Tibial nerve (tissue), 4 donors: ENCODE measurements at regions not wholly inside any gene's neighbourhood (a gene's known extent, or its start where the extent isn't known, plus 50 kb on each side); places are given as distances from the start of the nearest gene placed in this dataset.
A peak's percentile ranks its signal among the peaks of the same experiment; 100 is the strongest.

ENCODE experiments used
- DNase-seq, 2 donors: peaks; one replicate each; pipeline ENCODE4 v3.0.0-alpha.2; 2019; ENCODE audit warnings: low spot score in 2 of 2
- H3K27ac ChIP-seq, 4 donors: fragments of 200-600 bp; sonication (generic) in 3 of 4; one replicate each; pipeline ENCODE4 v1.5.1; 2017 to 2019; ENCODE audit warnings: mild to moderate bottlenecking in 1 of 4
- H3K27me3 ChIP-seq, 2 donors: fragments of 200-600 bp; sonication (generic) in 1 of 2; one replicate each; pipeline versions ENCODE4 v1.5.1 to v1.6.0; 2017 to 2019
- H3K36me3 ChIP-seq, 3 donors: fragments of 200-600 bp; sonication (generic); one replicate each; pipeline ENCODE4 v1.5.1; 2018 to 2019
- H3K4me1 ChIP-seq, 4 donors: fragments of 200-600 bp; sonication (generic) in 3 of 4; one replicate each; pipeline ENCODE4 v1.5.1; 2017 to 2019
- H3K4me3 ChIP-seq, 4 donors: fragments of 200-600 bp; sonication (generic) in 3 of 4; one replicate each; pipeline ENCODE4 v1.5.1; 2017 to 2019; ENCODE audit warnings: mild to moderate bottlenecking in 1 of 4, moderate library complexity in 1 of 4
- H3K9me3 ChIP-seq, 4 donors: fragments of 200-600 bp; sonication (generic) in 3 of 4; one replicate each; pipeline ENCODE4 v1.5.1; 2017 to 2019
- CTCF ChIP-seq, 5 experiments: fragments of 200-600 bp in 3 of 5; fragments of 450-650 bp in 2 of 5; sonication (generic) in 3 of 5; IDR thresholded peaks; one replicate each; pipeline ENCODE4 v1.5.1; 2016 to 2019; ENCODE audit warnings: antibody characterized with exemption in 5 of 5, mild to moderate bottlenecking in 3 of 5, moderate library complexity in 2 of 5
- EP300 ChIP-seq, 2 donors: sonication (generic); formaldehyde crosslinking; IDR thresholded peaks; one replicate each; pipeline ENCODE4 v1.6.1; 2017; ENCODE audit warnings: antibody characterized with exemption in 2 of 2, mild to moderate bottlenecking in 1 of 2
- POLR2A ChIP-seq, 2 donors: fragments of 450-650 bp; IDR thresholded peaks; one replicate each; pipeline ENCODE4 v1.6.1; 2017; ENCODE audit warnings: antibody characterized with exemption in 2 of 2, mild to moderate bottlenecking in 2 of 2, moderate library complexity in 2 of 2
- WGBS, 2 donors: methylation state at CpG; one replicate each; pipeline ENCODE4 v1.1.5; 2018; 5-methylcytosine and 5-hydroxymethylcytosine counted together

DNA sequence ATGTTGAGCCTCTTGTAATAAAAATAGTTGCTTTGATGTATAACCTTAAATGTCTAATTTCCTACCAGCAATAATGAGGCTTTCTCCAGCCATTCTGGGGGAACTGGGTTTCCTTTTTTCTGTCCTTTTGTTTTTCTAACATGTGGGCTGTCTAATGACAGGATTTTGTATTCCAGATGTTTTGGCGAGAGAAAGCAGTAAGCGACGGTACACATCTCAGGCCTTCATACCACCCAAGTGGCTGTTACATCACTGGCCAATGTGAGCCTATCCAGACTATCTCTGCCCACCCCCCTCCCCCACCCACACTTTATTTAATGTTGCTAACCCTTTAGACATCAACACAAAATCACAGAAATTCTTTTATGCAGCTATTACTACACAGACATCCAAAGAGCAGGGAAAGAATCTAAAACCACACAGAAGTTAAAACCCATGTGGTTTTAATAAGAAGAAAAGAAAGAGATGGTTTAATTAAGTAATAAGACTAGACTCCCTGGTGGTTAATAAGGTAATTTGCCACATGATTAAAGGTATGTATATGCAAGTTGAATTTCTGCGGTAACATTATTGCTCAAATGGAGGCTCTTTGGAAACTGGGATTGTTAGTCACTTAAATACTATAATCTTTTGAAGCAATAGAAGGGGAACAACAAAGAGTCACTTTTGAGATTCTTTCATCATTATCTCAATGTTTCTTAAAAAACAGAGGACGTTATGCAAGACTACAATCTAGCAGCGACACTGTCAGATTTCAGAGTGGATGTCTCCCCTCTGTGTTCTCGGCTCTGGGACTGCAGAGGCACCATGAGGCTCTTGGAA is 365.1 kb downstream of the ENC1 start:
- DNase-seq, result peak in 1 of 2 donors; percentile 50
- 49 to 51% methylated on average over 7 of the region's 7 CpGs for WGBS, 2 donors
- Histone ChIP-seq H3K4me3 (no peak overlapping the region), H3K9me3 (no peaks in the 10 kb centered on the region), H3K4me1 (peaks cover 0 to 25% (median 0%) of the 10 kb centered on the region in 4 donors), H3K27ac (peak overlapping the region in 2 of 4 donors; percentile 49 to 64), H3K27me3 (no peaks in the 10 kb centered on the region), H3K36me3 (no peaks in the 10 kb centered on the region)
- no peak for TF ChIP-seq POLR2A (IDR thresholded peaks at IDR 0.05)
- no peak for TF ChIP-seq CTCF (IDR thresholded peaks at IDR 0.05)
- peak in 1 of 2 donors; percentile 20 for TF ChIP-seq EP300 (IDR thresholded peaks at IDR 0.05)

- whole genome bisulfite sequencing, 2 donors, result 88% methylated on average over 3 of the region's 3 CpGs
- TF ChIP-seq CTCF (IDR thresholded peaks at IDR 0.05) (no peak), EP300 (IDR thresholded peaks at IDR 0.05) (no peak), POLR2A (IDR thresholded peaks at IDR 0.05) (no peak)
- Histone ChIP-seq H3K9me3 (no peaks in the 10 kb centered on the region), H3K4me3 (no peak overlapping the region), H3K27me3 (no peaks in the 10 kb centered on the region), H3K36me3 (no peaks in the 10 kb centered on the region), H3K4me1 (peaks cover 0 to 25% (median 0%) of the 10 kb centered on the region in 4 donors), H3K27ac (peak overlapping the region in 2 of 4 donors; percentile 38 to 64)
- DNase-seq, result no peak
Measured at GRCh38 chr5:74274326-74274725, 366.2 kb downstream of the ENC1 start.

- WGBS, 2 donors, result 45 to 52% methylated on average over 8 of the region's 8 CpGs
- Histone ChIP-seq H3K4me3 (no peak overlapping the region), H3K9me3 (no peaks in the 10 kb centered on the region), H3K4me1 (peaks cover 0 to 25% (median 0%) of the 10 kb centered on the region in 4 donors), H3K27ac (peak overlapping the region in 1 of 4 donors; percentile 37), H3K27me3 (no peaks in the 10 kb centered on the region), H3K36me3 (no peaks in the 10 kb centered on the region)
- TF ChIP-seq EP300 (IDR thresholded peaks at IDR 0.05) (no peak), POLR2A (IDR thresholded peaks at IDR 0.05) (no peak), CTCF (IDR thresholded peaks at IDR 0.05) (no peak)
- no peak for DNase-seq
Measured at GRCh38 chr5:74272831-74273451, 367.6 kb downstream of the ENC1 start.

GRCh38 chr5:74272024-74272775 is 368.3 kb downstream of the ENC1 start:
- Histone ChIP-seq H3K4me3 (no peak overlapping the region), H3K9me3 (no peaks in the 10 kb centered on the region), H3K36me3 (no peaks in the 10 kb centered on the region), H3K4me1 (peaks cover 0 to 25% (median 0%) of the 10 kb centered on the region in 4 donors), H3K27me3 (no peaks in the 10 kb centered on the region), H3K27ac (peak overlapping the region in 1 of 4 donors; percentile 37)
- TF ChIP-seq CTCF (IDR thresholded peaks at IDR 0.05) (no peak), POLR2A (IDR thresholded peaks at IDR 0.05) (no peak), EP300 (IDR thresholded peaks at IDR 0.05) (no peak)
- no peak for DNase-seq
- WGBS, 2 donors, result 52 to 54% methylated on average over 2 of the region's 2 CpGs
